Astrocyte (in vitro differentiated cells and primary cell): ENCODE measurements at regions not wholly inside any gene's neighbourhood (a gene's known extent, or its start where the extent isn't known, plus 50 kb on each side); places are given as distances from the start of the nearest gene placed in this dataset.

Experiments
- CTCF ChIP-seq: IDR thresholded peaks from 2 replicates; pipeline ENCODE4 v1.5.1; 2011; ENCODE audit warnings: low read depth, mild to moderate bottlenecking, inconsistent platforms, low read length, moderate library complexity; ENCODE audit not compliant: insufficient read depth
- EZH2 ChIP-seq: IDR thresholded peaks from 2 replicates; pipeline ENCODE4 v1.6.1; 2012; ENCODE audit warnings: mild to moderate bottlenecking, low read length, inconsistent platforms; ENCODE audit not compliant: insufficient read depth

- no peak for TF ChIP-seq CTCF
- TF ChIP-seq EZH2, result no peak
These were observed 410.6 kb downstream of the ZNF521 start for GRCh38 chr18:24941174-24941951.
